ENCODE measurements at regions not wholly inside any gene's neighbourhood (a gene's known extent, or its start where the extent isn't known, plus 50 kb on each side); places are given as distances from the start of the nearest gene placed in this dataset.

DNA sequence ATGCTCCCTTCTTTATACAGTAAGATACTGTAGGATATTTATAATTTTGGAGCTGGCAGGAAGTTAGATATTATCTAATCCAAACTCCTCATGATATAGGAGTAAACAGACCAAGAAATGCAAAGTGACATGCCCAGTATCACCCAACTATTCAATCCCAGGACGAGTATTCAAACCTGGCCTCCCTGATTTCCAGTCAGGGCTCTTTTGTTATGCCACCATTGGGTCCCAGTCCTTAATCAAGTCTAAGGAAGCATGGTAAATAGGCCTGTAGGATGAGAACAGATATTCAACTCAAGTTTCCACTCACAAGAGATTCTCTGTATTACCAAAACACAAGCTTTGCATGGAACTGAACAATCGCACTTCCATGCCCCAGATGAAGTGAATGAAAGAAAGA, 484.0 kb upstream of the API5 start:
- H3K4me1 Mint-ChIP-seq (ENCODE audit: unreplicated experiment), result no peaks in the 10 kb centered on the region
- H3K36me3 Mint-ChIP-seq (ENCODE audit: low read depth, unreplicated experiment), result no peaks in the 10 kb centered on the region
- H3K27me3 Mint-ChIP-seq (ENCODE audit: unreplicated experiment), result peaks cover 1% of the 10 kb centered on the region
- no peak overlapping the region for H3K27ac Mint-ChIP-seq (ENCODE audit: unreplicated experiment)
- no peak for TF ChIP-seq CTCF (IDR thresholded peaks at IDR 0.05; ENCODE audit: unreplicated experiment)
- DNase-seq (ENCODE audit: low spot score), result no peak
- H3K4me3 Mint-ChIP-seq (ENCODE audit: unreplicated experiment), result no peak overlapping the region
- no peaks in the 10 kb centered on the region for H3K9me3 Mint-ChIP-seq (ENCODE audit: unreplicated experiment)

DNA sequence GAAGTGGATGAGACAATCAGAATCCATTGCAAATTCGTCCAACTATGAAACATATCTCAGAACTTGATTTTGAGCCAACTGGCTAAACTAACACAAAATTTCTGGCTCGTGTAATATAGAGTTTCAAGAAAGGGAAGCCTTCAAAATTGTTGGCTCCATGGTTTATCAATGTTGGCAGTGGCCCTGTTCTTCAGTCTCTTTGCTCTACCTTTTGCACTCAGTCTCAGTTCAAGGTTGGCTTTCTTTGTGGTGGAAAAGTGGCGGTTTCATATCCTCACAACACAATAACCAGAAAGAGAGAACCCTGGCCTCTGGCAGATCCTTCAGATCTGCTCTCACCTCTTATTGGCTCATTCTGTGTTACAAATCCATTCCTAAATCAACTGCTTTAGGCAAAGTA, 473.8 kb upstream of the API5 start:
- Mint-ChIP-seq H3K4me3 (ENCODE audit: unreplicated experiment) (no peak overlapping the region), H3K27me3 (ENCODE audit: unreplicated experiment) (no peaks in the 10 kb centered on the region), H3K27ac (ENCODE audit: unreplicated experiment) (no peak overlapping the region), H3K4me1 (ENCODE audit: unreplicated experiment) (no peaks in the 10 kb centered on the region), H3K9me3 (ENCODE audit: unreplicated experiment) (peaks cover 4% of the 10 kb centered on the region), H3K36me3 (ENCODE audit: low read depth, unreplicated experiment) (no peaks in the 10 kb centered on the region)
- DNase-seq (ENCODE audit: low spot score), result no peak
- no peak for TF ChIP-seq CTCF (IDR thresholded peaks at IDR 0.05; ENCODE audit: unreplicated experiment)

DNA sequence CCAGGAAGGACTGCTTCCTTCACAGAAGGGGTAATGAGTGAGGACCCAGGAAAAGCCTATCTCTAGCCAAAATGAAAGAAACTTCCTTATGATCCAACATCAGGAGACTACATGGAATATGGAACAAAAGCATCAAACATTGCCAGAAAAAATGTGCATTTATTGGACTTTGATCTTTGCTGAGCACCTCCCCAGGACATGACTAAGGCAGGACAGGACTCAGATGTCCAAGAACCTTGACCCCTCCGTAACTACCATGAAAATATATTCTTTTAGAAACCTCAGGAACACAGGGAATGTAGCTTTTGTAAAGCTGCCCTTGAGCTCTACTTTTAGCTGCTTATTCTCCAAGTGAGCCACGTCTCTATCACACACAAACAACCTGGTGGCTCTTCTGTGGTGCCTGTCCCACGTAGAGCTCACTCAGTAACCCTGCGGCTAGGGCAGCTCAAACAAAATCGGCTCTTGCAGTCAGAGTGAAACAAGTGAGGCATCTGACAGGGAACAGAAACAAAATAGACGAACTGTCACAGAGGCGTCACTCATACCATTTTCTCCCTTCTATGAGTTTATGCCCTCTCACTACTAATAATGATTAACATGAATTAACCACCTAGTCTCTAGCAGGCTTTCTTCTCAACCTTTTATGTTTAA, 471.5 kb upstream of the API5 start:
- Mint-ChIP-seq H3K27me3 (ENCODE audit: unreplicated experiment) (no peaks in the 10 kb centered on the region), H3K4me3 (ENCODE audit: unreplicated experiment) (no peak overlapping the region), H3K9me3 (ENCODE audit: unreplicated experiment) (peaks cover 4% of the 10 kb centered on the region), H3K27ac (ENCODE audit: unreplicated experiment) (no peak overlapping the region), H3K4me1 (ENCODE audit: unreplicated experiment) (no peaks in the 10 kb centered on the region), H3K36me3 (ENCODE audit: low read depth, unreplicated experiment) (no peaks in the 10 kb centered on the region)
- no peak for DNase-seq (ENCODE audit: low spot score)
- no peak for TF ChIP-seq CTCF (IDR thresholded peaks at IDR 0.05; ENCODE audit: unreplicated experiment)

DNA sequence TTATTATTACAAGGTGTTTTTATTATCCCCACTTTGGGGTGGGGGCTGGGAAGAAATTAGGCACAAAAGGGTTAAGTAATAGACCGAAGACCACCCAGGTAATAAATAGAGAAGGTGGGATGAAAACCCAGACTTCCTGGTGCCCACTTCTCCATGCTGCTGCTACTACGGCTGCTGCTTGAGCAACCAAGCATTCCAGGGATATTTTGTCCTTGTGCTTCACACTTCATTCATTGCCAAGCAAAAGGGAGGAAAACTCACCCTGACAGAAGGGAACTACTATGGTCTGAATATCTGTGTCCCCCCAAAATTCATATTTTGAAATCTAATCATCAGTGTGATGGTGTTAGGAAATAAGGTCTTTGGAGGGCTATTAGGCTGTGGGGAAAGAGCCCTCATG, 470.9 kb upstream of the API5 start:
- no peak overlapping the region for H3K4me3 Mint-ChIP-seq (ENCODE audit: unreplicated experiment)
- H3K9me3 Mint-ChIP-seq (ENCODE audit: unreplicated experiment), result peaks cover 4% of the 10 kb centered on the region
- H3K27ac Mint-ChIP-seq (ENCODE audit: unreplicated experiment), result no peak overlapping the region

More for the DNA sequence above, 470.9 kb upstream of the API5 start:
- DNase-seq (ENCODE audit: low spot score), result no peak
- Mint-ChIP-seq H3K4me1 (ENCODE audit: unreplicated experiment) (no peaks in the 10 kb centered on the region), H3K27me3 (ENCODE audit: unreplicated experiment) (no peaks in the 10 kb centered on the region), H3K36me3 (ENCODE audit: low read depth, unreplicated experiment) (no peaks in the 10 kb centered on the region)
- no peak for TF ChIP-seq CTCF (IDR thresholded peaks at IDR 0.05; ENCODE audit: unreplicated experiment)
